HG03066 (cell line): ENCODE measurements at regions not wholly inside any gene's neighbourhood (a gene's known extent, or its start where the extent isn't known, plus 50 kb on each side); places are given as distances from the start of the nearest gene placed in this dataset.

Experiments used
- ATAC-seq: cut with Tn5 transposase; IDR thresholded peaks from one replicate; pipeline ENCODE4 v1.9.1; 2021; ENCODE audit warnings: low read depth; ENCODE audit not compliant: unreplicated experiment

GRCh38 chr1:68938051-68938666 lies 441.3 kb upstream of the DEPDC1 start:
- ATAC-seq: no peak

- ATAC-seq: no peak
Measured at GRCh38 chr1:68950036-68950435, 453.2 kb upstream of the DEPDC1 start.

GRCh38 chr1:68953311-68953710 lies 456.4 kb upstream of the DEPDC1 start:
- no peak for ATAC-seq

GRCh38 chr1:68954841-68955240 lies 458.0 kb upstream of the DEPDC1 start:
- no peak for ATAC-seq

GRCh38 chr1:68955424-68955823 lies 458.5 kb upstream of the DEPDC1 start:
- ATAC-seq: no peak

GRCh38 chr1:68958958-68959357 lies 462.1 kb upstream of the DEPDC1 start:
- ATAC-seq: no peak

GRCh38 chr1:68959461-68960030 lies 462.7 kb upstream of the DEPDC1 start:
- ATAC-seq: no peak

- no peak for ATAC-seq
Measured at GRCh38 chr1:68961143-68961542, 464.3 kb upstream of the DEPDC1 start.

GRCh38 chr1:68963353-68963752 lies 466.5 kb upstream of the DEPDC1 start:
- ATAC-seq: no peak

GRCh38 chr1:68969441-68969840 lies 472.6 kb upstream of the DEPDC1 start:
- no peak for ATAC-seq

- no peak for ATAC-seq
Measured at GRCh38 chr1:68970571-68970970, 473.7 kb upstream of the DEPDC1 start.

- no peak for ATAC-seq
Measured at GRCh38 chr1:68973459-68974244, 476.8 kb upstream of the DEPDC1 start.

- no peak for ATAC-seq
Measured at GRCh38 chr1:68974447-68974846, 477.6 kb upstream of the DEPDC1 start.

GRCh38 chr1:68975212-68975933 lies 478.5 kb upstream of the DEPDC1 start:
- ATAC-seq: no peak

GRCh38 chr1:68976916-68977610 lies 480.2 kb upstream of the DEPDC1 start:
- no peak for ATAC-seq

- no peak for ATAC-seq
Measured at GRCh38 chr1:68979891-68980290, 483.0 kb upstream of the DEPDC1 start.

GRCh38 chr1:68984289-68984688 lies 487.4 kb upstream of the DEPDC1 start:
- no peak for ATAC-seq

- ATAC-seq: no peak
Measured at GRCh38 chr1:68994096-68994495, 497.2 kb upstream of the DEPDC1 start.

- no peak for ATAC-seq
Measured at GRCh38 chr1:69016468-69016867, 519.6 kb upstream of the DEPDC1 start.

- no peak for ATAC-seq
Measured at GRCh38 chr1:69029649-69030048, 532.8 kb upstream of the DEPDC1 start.

GRCh38 chr1:69038379-69038778 lies 529.3 kb upstream of the LRRC7 start:
- no peak for ATAC-seq
